OCI-LY7 (cell line): ENCODE measurements at regions not wholly inside any gene's neighbourhood (a gene's known extent, or its start where the extent isn't known, plus 50 kb on each side); places are given as distances from the start of the nearest gene placed in this dataset.

Experiments
- CTCF ChIP-seq: fragments of 200-600 bp; sonication (generic); conservative IDR thresholded peaks from 2 replicates; pipeline ENCODE4 v1.5.1; 2014; ENCODE audit warnings: mild to moderate bottlenecking, antibody characterized with exemption, low read length, moderate library complexity, mixed read lengths
- EZH2phosphoT487 ChIP-seq: fragments of 200-600 bp; sonication (generic); IDR thresholded peaks from 2 replicates; pipeline ENCODE4 v1.6.1; 2018; ENCODE audit warnings: low read depth, borderline replicate concordance, mild to moderate bottlenecking, mixed run types, antibody characterized with exemption, low read length, moderate library complexity, mixed read lengths

GRCh38 chrX:76971393-76972376 lies 475.5 kb upstream of the FGF16 start:
- TF ChIP-seq CTCF, result no peak
- TF ChIP-seq EZH2phosphoT487, result no peak
